KOPT-K1 (cell line): ENCODE measurements at regions not wholly inside any gene's neighbourhood (a gene's known extent, or its start where the extent isn't known, plus 50 kb on each side); places are given as distances from the start of the nearest gene placed in this dataset.

ENCODE experiments used
- H3K27ac ChIP-seq: fragments of 200-600 bp; sonication (generic); 2 replicates; pipeline ENCODE4 v1.5.1; 2016; ENCODE audit warnings: antibody characterized with exemption, mild to moderate bottlenecking, low read depth, low read length; ENCODE audit not compliant: poor library complexity, severe bottlenecking
- H3K36me3 ChIP-seq: fragments of 200-600 bp; sonication (generic); 2 replicates; pipeline ENCODE4 v1.5.1; 2017; ENCODE audit warnings: antibody characterized with exemption, mild to moderate bottlenecking, low read length, moderate library complexity; ENCODE audit not compliant: insufficient read depth
- H3K9me3 ChIP-seq: fragments of 200-600 bp; sonication (generic); 2 replicates; pipeline ENCODE4 v1.5.1; 2017; ENCODE audit warnings: antibody characterized with exemption, low read length, mild to moderate bottlenecking; ENCODE audit not compliant: insufficient read depth, poor library complexity, severe bottlenecking

GRCh38 chr18:78905334-78905733 is 74.3 kb upstream of the SALL3 start:
- no peak overlapping the region for H3K27ac ChIP-seq
- H3K36me3 ChIP-seq = no peaks in the 10 kb centered on the region
- H3K9me3 ChIP-seq = no peaks in the 10 kb centered on the region

- no peaks in the 10 kb centered on the region for H3K9me3 ChIP-seq
- H3K27ac ChIP-seq = no peak overlapping the region
- no peaks in the 10 kb centered on the region for H3K36me3 ChIP-seq
Measured at GRCh38 chr18:78906066-78906465, 73.6 kb upstream of the SALL3 start.

GRCh38 chr18:78908462-78909260 is 71.0 kb upstream of the SALL3 start:
- H3K9me3 ChIP-seq = no peaks in the 10 kb centered on the region
- no peaks in the 10 kb centered on the region for H3K36me3 ChIP-seq
- no peak overlapping the region for H3K27ac ChIP-seq

DNA sequence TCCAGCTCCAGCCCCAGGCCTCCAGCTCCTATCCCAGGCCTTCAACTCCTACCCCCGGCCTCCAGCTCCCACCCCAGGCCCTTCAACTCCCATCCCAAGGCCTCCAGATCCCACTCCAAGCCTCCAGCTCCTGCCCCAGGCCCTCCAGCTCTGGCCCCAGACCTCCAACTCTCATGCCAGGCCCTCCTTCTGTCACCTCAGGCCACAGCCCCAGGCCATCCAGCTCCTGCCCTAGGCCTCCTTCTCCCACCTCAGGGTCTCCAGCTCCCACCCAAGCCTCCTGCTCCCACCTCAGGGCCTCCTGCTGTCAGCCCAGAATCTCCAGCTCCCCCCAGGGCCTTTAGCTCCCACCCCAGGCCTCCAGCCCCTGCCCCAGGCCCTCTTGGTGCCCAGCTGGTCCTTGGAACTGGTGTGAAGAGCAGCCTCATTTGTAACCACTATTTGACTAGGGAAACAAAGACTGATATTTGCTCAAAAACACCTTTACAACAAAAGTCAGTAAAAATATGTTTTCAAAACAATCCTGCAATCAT is 67.8 kb upstream of the SALL3 start:
- no peaks in the 10 kb centered on the region for H3K36me3 ChIP-seq
- no peak overlapping the region for H3K27ac ChIP-seq
- no peaks in the 10 kb centered on the region for H3K9me3 ChIP-seq

GRCh38 chr18:78912336-78912735 is 67.3 kb upstream of the SALL3 start:
- no peaks in the 10 kb centered on the region for H3K36me3 ChIP-seq
- H3K27ac ChIP-seq = no peak overlapping the region

DNA sequence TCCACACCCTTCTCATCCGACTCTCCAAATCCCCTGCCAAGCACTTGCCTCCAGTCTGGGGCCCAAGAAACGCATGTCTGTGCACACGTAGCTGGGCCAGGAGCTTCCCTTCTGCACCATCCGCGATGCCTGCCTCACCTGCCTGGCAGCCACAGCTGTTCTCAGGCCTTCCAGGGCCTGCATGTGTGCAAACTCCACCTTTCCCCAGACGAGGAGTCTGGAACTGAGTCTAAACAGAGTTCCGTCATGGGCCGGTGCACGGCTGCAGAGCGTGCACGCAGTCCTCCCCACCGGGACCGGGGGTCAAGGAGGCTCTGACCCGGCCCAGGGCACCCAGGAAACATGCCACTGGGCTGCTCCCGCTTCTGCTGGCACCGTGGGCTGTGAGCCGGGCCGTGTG is 66.8 kb upstream of the SALL3 start:
- no peaks in the 10 kb centered on the region for H3K9me3 ChIP-seq
- H3K36me3 ChIP-seq = no peaks in the 10 kb centered on the region
- no peak overlapping the region for H3K27ac ChIP-seq

More at GRCh38 chr18:78912336-78912735, 67.3 kb upstream of the SALL3 start:
- no peaks in the 10 kb centered on the region for H3K9me3 ChIP-seq

- no peaks in the 10 kb centered on the region for H3K9me3 ChIP-seq
- H3K27ac ChIP-seq = no peak overlapping the region
Measured at GRCh38 chr18:78913395-78913794, 66.2 kb upstream of the SALL3 start.

GRCh38 chr18:78913830-78914231 is 65.8 kb upstream of the SALL3 start:
- Histone ChIP-seq H3K36me3 (no peaks in the 10 kb centered on the region), H3K27ac (no peak overlapping the region), H3K9me3 (no peaks in the 10 kb centered on the region)

More at GRCh38 chr18:78913395-78913794, 66.2 kb upstream of the SALL3 start:
- no peaks in the 10 kb centered on the region for H3K36me3 ChIP-seq

GRCh38 chr18:78914249-78914935 is 65.2 kb upstream of the SALL3 start:
- Histone ChIP-seq H3K9me3 (no peaks in the 10 kb centered on the region), H3K27ac (no peak overlapping the region), H3K36me3 (no peaks in the 10 kb centered on the region)

GRCh38 chr18:78915446-78916008 is 64.1 kb upstream of the SALL3 start:
- no peak overlapping the region for H3K27ac ChIP-seq
- no peaks in the 10 kb centered on the region for H3K36me3 ChIP-seq
- no peaks in the 10 kb centered on the region for H3K9me3 ChIP-seq

- H3K27ac ChIP-seq = no peak overlapping the region
- H3K36me3 ChIP-seq = no peaks in the 10 kb centered on the region
- no peaks in the 10 kb centered on the region for H3K9me3 ChIP-seq
Measured at GRCh38 chr18:78918707-78919106, 60.9 kb upstream of the SALL3 start.

GRCh38 chr18:78919956-78920355 is 59.7 kb upstream of the SALL3 start:
- no peak overlapping the region for H3K27ac ChIP-seq
- H3K36me3 ChIP-seq = no peaks in the 10 kb centered on the region
- H3K9me3 ChIP-seq = no peaks in the 10 kb centered on the region

- Histone ChIP-seq H3K27ac (no peak overlapping the region), H3K9me3 (no peaks in the 10 kb centered on the region), H3K36me3 (no peaks in the 10 kb centered on the region)
Measured at GRCh38 chr18:78920456-78921138, 59.0 kb upstream of the SALL3 start.

DNA sequence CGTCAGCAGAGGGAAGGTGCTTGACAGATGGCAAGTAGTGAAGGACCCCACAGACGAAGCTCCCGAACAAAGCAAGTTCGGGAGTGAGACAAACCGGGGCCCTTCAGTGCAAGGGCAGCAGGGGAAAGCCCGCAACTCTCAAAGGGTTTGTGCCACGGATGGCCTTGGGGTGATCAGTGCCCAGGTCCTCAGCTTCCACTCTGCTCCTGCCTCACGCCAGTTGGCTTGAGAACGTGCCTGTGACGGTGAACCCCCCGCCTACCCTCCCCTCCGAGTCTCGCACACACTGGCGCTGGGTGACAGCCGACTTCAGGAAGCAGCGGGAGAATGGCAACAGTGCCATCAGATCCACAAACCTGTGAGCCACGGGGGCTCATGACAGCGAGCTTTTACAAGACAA is 56.8 kb upstream of the SALL3 start:
- H3K9me3 ChIP-seq = no peaks in the 10 kb centered on the region
- no peaks in the 10 kb centered on the region for H3K36me3 ChIP-seq
- H3K27ac ChIP-seq = no peak overlapping the region

- H3K9me3 ChIP-seq = no peaks in the 10 kb centered on the region
- H3K27ac ChIP-seq = no peak overlapping the region
- no peaks in the 10 kb centered on the region for H3K36me3 ChIP-seq
Measured at GRCh38 chr18:78924301-78924700, 55.3 kb upstream of the SALL3 start.
